Osteocyte (in vitro differentiated cells): ENCODE measurements at regions not wholly inside any gene's neighbourhood (a gene's known extent, or its start where the extent isn't known, plus 50 kb on each side); places are given as distances from the start of the nearest gene placed in this dataset.

Experiments used
- DNase-seq: peaks from one replicate; pipeline ENCODE4 v3.0.0; 2021; ENCODE audit warnings: mixed read lengths; ENCODE audit not compliant: unreplicated experiment; ENCODE audit errors: extremely low spot score
- H3K27ac Mint-ChIP-seq: one replicate; pipeline ENCODE4 v1.8.0; 2021; ENCODE audit warnings: mild to moderate bottlenecking, mixed read lengths; ENCODE audit not compliant: unreplicated experiment
- H3K27me3 Mint-ChIP-seq: one replicate; pipeline ENCODE4 v1.8.0; 2021; ENCODE audit warnings: mixed read lengths; ENCODE audit not compliant: unreplicated experiment
- H3K36me3 Mint-ChIP-seq: one replicate; pipeline ENCODE4 v1.8.0; 2021; ENCODE audit warnings: mixed read lengths; ENCODE audit not compliant: unreplicated experiment
- H3K4me1 Mint-ChIP-seq: one replicate; pipeline ENCODE4 v1.8.0; 2021; ENCODE audit warnings: mixed read lengths; ENCODE audit not compliant: unreplicated experiment
- H3K4me3 Mint-ChIP-seq: one replicate; pipeline ENCODE4 v1.8.0; 2021; ENCODE audit warnings: mild to moderate bottlenecking, moderate library complexity, mixed read lengths; ENCODE audit not compliant: unreplicated experiment
- H3K9me3 Mint-ChIP-seq: one replicate; pipeline ENCODE4 v1.8.0; 2021; ENCODE audit warnings: mixed read lengths; ENCODE audit not compliant: unreplicated experiment
- TF ChIP-seq, protein P1 (sequence below): fragments of 200-600 bp; sonication (generic); IDR thresholded peaks from 2 replicates; pipeline ENCODE4 v1.5.0; 2021; ENCODE audit warnings: antibody characterized with exemption, mild to moderate bottlenecking, moderate library complexity

DNA sequence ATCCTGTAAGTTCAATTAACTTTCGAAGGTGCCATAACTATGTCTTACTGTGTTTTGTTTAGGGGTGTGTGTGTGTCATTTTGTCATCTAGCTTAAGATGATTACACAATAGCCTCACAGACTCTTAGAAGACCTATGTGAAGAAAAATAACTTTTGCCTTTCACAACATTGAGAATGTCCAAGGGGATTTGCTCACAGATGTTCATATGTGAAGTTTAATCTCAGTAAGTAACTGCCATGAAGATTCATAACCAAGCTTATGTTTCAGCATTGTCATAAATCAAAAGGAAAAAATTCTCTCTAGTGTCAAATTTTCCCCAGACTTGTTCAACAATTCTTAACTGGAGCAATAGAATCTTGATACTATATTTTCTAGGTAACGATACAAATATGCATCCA lies 226.1 kb upstream of the PRKD1 start:
- TF ChIP-seq, protein P1, sequence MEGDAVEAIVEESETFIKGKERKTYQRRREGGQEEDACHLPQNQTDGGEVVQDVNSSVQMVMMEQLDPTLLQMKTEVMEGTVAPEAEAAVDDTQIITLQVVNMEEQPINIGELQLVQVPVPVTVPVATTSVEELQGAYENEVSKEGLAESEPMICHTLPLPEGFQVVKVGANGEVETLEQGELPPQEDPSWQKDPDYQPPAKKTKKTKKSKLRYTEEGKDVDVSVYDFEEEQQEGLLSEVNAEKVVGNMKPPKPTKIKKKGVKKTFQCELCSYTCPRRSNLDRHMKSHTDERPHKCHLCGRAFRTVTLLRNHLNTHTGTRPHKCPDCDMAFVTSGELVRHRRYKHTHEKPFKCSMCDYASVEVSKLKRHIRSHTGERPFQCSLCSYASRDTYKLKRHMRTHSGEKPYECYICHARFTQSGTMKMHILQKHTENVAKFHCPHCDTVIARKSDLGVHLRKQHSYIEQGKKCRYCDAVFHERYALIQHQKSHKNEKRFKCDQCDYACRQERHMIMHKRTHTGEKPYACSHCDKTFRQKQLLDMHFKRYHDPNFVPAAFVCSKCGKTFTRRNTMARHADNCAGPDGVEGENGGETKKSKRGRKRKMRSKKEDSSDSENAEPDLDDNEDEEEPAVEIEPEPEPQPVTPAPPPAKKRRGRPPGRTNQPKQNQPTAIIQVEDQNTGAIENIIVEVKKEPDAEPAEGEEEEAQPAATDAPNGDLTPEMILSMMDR: no peak
- no peak overlapping the region for H3K27ac Mint-ChIP-seq
- DNase-seq: no peak
- H3K36me3 Mint-ChIP-seq: no peaks in the 10 kb centered on the region
- H3K4me3 Mint-ChIP-seq: no peak overlapping the region
- no peaks in the 10 kb centered on the region for H3K4me1 Mint-ChIP-seq
- H3K9me3 Mint-ChIP-seq: peaks cover 7% of the 10 kb centered on the region
- H3K27me3 Mint-ChIP-seq: no peaks in the 10 kb centered on the region

DNA sequence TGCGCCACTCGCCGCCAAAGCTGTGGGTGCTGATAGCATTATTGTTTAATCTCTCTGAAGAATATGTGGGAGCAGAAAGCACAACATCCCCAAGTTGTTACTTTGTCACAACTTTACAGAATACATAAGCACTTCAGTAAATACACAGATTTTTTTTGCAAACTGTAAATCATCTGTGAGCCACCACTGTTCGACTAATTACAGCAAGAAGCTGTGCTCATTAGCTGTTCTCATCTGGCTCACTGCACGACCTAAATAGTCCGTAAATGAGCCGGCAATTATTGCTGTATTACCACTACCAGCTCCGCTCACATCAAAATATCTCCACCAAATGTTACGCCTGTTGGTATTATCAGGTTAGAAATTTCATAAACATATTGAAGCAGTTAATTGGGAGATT lies 228.9 kb upstream of the PRKD1 start:
- Mint-ChIP-seq H3K36me3 (no peaks in the 10 kb centered on the region), H3K27ac (no peak overlapping the region), H3K4me1 (no peaks in the 10 kb centered on the region), H3K9me3 (no peaks in the 10 kb centered on the region), H3K4me3 (no peak overlapping the region), H3K27me3 (no peaks in the 10 kb centered on the region)
- no peak for DNase-seq
- TF ChIP-seq, protein P1: no peak

DNA sequence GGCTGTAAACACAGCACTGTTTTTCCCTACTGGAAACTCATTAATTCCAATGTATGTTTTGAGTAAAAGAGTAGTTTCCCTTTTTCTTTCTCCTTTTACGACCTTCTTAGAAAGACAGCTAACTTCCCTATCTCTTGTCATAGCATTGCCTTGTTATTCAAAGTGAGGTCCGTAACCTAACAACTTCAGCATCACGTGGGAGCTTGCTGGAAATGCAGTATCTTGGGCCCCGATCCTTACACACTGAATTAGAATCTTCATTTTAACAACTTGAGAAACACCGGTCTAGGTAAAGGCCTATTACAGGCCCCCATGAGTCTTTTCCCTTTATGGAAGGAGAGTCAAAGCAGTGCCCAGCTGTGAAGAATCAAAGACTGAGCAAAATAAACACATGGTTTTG lies 230.7 kb upstream of the PRKD1 start:
- TF ChIP-seq, protein P1: no peak
- H3K36me3 Mint-ChIP-seq: no peaks in the 10 kb centered on the region
- H3K27me3 Mint-ChIP-seq: no peaks in the 10 kb centered on the region
- DNase-seq: no peak
- no peaks in the 10 kb centered on the region for H3K9me3 Mint-ChIP-seq
- no peaks in the 10 kb centered on the region for H3K4me1 Mint-ChIP-seq
- H3K27ac Mint-ChIP-seq: no peak overlapping the region
- H3K4me3 Mint-ChIP-seq: no peak overlapping the region

DNA sequence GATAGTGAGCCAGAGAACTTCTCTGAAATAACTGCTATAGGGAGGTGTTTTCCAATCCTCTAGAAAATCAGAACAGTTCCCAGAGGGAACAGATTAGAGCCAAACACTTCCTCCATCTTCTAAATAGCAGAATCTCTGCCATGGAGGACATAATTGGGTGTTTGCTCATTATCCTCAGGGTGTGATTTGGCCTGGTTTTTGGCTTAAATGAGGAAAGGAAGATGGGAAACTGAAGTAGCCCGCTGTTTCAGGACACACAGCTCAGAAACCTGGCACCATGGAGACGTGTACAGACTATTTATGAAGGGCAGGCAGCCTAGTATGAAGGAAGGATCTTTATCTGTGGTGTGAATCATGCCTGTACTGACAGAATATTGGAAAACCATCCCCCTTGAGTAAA lies 231.7 kb upstream of the PRKD1 start:
- Mint-ChIP-seq H3K27me3 (no peaks in the 10 kb centered on the region), H3K9me3 (no peaks in the 10 kb centered on the region), H3K36me3 (no peaks in the 10 kb centered on the region), H3K4me3 (no peak overlapping the region), H3K4me1 (no peaks in the 10 kb centered on the region), H3K27ac (no peak overlapping the region)
- no peak for DNase-seq
- TF ChIP-seq, protein P1: no peak

DNA sequence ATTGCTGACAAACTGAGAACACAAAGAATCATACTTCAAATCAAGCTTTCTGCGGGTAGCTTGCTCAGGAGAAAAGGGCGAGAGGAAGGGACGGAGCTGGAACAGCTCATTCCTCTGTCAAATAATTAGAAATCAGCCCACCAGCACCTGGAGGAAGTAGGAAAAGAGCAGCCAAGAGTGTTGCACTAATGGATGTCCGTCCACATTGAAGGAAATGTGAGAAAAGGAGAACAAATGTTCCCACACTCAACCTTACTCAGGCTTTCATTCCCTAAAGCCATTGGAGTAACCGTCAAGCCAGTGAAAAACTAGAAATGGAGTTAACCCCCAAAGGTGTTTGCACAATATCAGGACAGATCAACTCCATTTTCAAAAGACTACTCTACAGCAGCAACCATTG lies 233.0 kb upstream of the PRKD1 start:
- no peak overlapping the region for H3K27ac Mint-ChIP-seq
- no peak overlapping the region for H3K4me3 Mint-ChIP-seq
- no peaks in the 10 kb centered on the region for H3K9me3 Mint-ChIP-seq
- H3K27me3 Mint-ChIP-seq: no peaks in the 10 kb centered on the region
- no peaks in the 10 kb centered on the region for H3K4me1 Mint-ChIP-seq
- DNase-seq: no peak
- TF ChIP-seq, protein P1: no peak
- H3K36me3 Mint-ChIP-seq: no peaks in the 10 kb centered on the region
